ENCODE measurements at regions not wholly inside any gene's neighbourhood (a gene's known extent, or its start where the extent isn't known, plus 50 kb on each side); places are given as distances from the start of the nearest gene placed in this dataset.
"Not testable (repeated sequence)": the region's sequence is repeated elsewhere in the genome, so short reads cannot be mapped to it uniquely, and the experiment has no call there.

DNA sequence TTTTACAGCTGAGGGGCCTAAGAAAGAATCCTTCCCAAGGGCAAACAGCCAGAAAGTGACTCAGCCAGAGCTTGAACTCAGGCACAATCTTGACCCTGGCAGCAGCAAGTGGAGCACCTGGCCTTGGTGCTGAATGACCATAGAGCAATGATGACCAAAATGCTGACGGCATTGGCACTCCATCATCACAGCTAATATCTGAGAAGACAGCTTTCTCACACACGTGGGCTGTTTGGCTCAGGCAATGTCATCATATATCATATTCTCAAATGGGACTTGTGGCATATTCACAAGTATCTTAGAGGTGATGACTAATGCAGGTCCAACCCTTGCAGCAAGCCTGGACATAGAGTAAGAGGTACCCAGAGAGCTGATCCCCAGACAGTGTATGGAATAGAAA lies 443.9 kb upstream of the MYT1L start:
- H3K9me3 ChIP-seq, result no peaks in the 10 kb centered on the region
- DNase-seq, result no peak
- H3K27ac ChIP-seq, result no peak overlapping the region
- no peaks in the 10 kb centered on the region for H3K36me3 ChIP-seq
- H3K4me1 ChIP-seq, result peaks cover 0 to 17% (median 17%) of the 10 kb centered on the region in 4 donors
- intact Hi-C loops (cut with DNase I), result no loop called here
- no peak overlapping the region for H3K4me3 ChIP-seq
- no peaks in the 10 kb centered on the region for H3K27me3 ChIP-seq
- 57 to 64% methylated on average over 2 of the region's 2 CpGs for WGBS, 2 donors
- no peak for TF ChIP-seq POLR2A (IDR thresholded peaks at IDR 0.05)
- no peak for TF ChIP-seq POLR2AphosphoS5 (IDR thresholded peaks at IDR 0.05)
- TF ChIP-seq, protein P1, sequence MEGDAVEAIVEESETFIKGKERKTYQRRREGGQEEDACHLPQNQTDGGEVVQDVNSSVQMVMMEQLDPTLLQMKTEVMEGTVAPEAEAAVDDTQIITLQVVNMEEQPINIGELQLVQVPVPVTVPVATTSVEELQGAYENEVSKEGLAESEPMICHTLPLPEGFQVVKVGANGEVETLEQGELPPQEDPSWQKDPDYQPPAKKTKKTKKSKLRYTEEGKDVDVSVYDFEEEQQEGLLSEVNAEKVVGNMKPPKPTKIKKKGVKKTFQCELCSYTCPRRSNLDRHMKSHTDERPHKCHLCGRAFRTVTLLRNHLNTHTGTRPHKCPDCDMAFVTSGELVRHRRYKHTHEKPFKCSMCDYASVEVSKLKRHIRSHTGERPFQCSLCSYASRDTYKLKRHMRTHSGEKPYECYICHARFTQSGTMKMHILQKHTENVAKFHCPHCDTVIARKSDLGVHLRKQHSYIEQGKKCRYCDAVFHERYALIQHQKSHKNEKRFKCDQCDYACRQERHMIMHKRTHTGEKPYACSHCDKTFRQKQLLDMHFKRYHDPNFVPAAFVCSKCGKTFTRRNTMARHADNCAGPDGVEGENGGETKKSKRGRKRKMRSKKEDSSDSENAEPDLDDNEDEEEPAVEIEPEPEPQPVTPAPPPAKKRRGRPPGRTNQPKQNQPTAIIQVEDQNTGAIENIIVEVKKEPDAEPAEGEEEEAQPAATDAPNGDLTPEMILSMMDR (IDR thresholded peaks at IDR 0.05), result no peak
- TF ChIP-seq EP300 (IDR thresholded peaks at IDR 0.05), result no peak

DNA sequence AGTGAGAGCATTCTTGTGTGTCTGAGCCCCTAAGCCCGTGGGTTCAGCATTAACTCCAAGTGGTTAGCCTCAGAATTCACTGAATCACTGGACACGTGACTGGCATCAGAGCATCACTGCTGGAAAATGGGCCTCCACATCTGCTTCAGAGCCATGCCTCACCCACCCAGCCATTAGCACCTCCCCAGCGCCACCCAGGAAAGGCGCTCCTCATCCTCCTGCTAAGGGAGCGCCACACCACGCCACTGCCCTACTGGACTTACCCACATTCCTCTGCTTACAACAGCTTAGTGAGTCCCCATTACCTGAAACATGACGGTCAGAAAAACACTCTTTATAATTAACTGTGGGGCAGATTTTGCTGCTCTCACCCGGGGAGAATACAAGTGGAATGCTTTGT lies 442.6 kb upstream of the MYT1L start:
- no peaks in the 10 kb centered on the region for H3K36me3 ChIP-seq
- TF ChIP-seq, protein P1 (IDR thresholded peaks at IDR 0.05), result no peak
- TF ChIP-seq POLR2A (IDR thresholded peaks at IDR 0.05) (no peak), POLR2AphosphoS5 (IDR thresholded peaks at IDR 0.05) (no peak), EP300 (IDR thresholded peaks at IDR 0.05) (no peak)
- H3K4me3 ChIP-seq, result no peak overlapping the region
- H3K4me1 ChIP-seq, result peaks cover 0 to 27% (median 27%) of the 10 kb centered on the region in 4 donors
- no peaks in the 10 kb centered on the region for H3K27me3 ChIP-seq
- DNase-seq, result no peak
- intact Hi-C loops (cut with DNase I), result no loop called here
- H3K27ac ChIP-seq, result no peak overlapping the region
- H3K9me3 ChIP-seq, result no peaks in the 10 kb centered on the region
- WGBS, 2 donors, result 82 to 92% methylated on average over 8 of the region's 8 CpGs

DNA sequence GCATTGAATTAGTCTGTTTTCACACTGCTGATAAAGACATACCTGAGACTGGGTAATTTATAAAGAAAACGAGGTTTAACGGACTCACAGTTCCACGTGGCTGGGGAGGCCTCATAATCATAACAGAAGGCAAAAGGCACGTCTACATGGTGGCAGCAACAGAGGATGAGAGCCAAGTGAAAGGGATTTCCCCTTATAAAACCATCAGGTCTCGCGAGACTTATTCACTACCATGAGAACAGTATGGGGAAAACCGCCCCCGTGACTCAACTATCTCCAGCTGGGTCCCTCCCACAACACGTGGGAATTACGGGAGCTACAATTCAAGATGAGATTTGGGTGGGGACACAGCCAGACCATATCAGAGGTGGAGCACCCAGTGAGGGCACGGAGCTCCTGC lies 442.0 kb upstream of the MYT1L start:
- DNase-seq; H3K9me3 ChIP-seq; intact Hi-C loops (cut with DNase I); H3K4me3 ChIP-seq; H3K36me3 ChIP-seq; H3K27me3 ChIP-seq; H3K27ac ChIP-seq: not testable (repeated sequence)
- H3K4me1 ChIP-seq, result peaks cover 0 to 27% (median 27%) of the 10 kb centered on the region in 4 donors
- 80 to 81% methylated on average over 11 of the region's 11 CpGs for WGBS, 2 donors

DNA sequence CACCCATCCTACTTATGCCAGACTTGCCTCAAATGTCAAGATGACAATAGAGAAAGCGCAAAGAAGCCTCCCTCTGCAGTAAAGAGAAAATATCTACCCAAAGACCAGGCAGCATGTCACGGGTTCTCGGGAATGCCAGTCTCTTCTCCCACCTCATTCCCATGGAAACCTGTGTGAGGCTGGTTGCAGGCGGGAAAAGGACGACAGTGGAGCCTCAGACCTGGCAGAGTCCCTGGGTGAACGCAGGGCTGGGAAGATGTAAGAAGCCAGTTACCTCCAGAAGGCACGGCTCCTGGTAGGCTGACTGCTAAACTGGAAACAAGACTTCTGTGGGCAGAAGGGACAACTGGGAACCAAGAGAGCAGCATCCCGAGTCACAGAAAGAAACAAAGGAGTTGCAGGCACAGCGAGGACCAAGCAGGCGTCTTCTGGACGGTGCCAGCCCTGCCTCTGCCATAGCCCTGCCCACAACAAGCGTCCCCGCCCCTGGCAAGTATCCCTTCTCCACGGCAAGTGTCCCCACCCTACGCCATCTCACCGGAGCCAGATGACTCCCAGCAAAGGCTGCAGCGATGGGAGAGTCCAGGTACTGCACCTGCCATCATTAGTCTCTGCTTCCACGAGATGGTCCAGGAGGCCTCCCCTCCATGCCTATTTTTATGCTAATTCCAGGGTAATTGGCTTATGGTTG lies 440.8 kb upstream of the MYT1L start:
- Histone ChIP-seq H3K36me3 (no peaks in the 10 kb centered on the region), H3K4me1 (peaks cover 0 to 27% (median 27%) of the 10 kb centered on the region in 4 donors), H3K9me3 (no peaks in the 10 kb centered on the region), H3K27ac (no peak overlapping the region), H3K4me3 (no peak overlapping the region), H3K27me3 (no peaks in the 10 kb centered on the region)
- DNase-seq, result no peak
- TF ChIP-seq POLR2A (IDR thresholded peaks at IDR 0.05), result no peak
- TF ChIP-seq, protein P1 (IDR thresholded peaks at IDR 0.05), result no peak
- TF ChIP-seq POLR2AphosphoS5 (IDR thresholded peaks at IDR 0.05), result no peak
- no peak for TF ChIP-seq EP300 (IDR thresholded peaks at IDR 0.05)
- WGBS, 2 donors, result 83% methylated on average over 18 of the region's 18 CpGs
- intact Hi-C loops (cut with DNase I), result no loop called here

DNA sequence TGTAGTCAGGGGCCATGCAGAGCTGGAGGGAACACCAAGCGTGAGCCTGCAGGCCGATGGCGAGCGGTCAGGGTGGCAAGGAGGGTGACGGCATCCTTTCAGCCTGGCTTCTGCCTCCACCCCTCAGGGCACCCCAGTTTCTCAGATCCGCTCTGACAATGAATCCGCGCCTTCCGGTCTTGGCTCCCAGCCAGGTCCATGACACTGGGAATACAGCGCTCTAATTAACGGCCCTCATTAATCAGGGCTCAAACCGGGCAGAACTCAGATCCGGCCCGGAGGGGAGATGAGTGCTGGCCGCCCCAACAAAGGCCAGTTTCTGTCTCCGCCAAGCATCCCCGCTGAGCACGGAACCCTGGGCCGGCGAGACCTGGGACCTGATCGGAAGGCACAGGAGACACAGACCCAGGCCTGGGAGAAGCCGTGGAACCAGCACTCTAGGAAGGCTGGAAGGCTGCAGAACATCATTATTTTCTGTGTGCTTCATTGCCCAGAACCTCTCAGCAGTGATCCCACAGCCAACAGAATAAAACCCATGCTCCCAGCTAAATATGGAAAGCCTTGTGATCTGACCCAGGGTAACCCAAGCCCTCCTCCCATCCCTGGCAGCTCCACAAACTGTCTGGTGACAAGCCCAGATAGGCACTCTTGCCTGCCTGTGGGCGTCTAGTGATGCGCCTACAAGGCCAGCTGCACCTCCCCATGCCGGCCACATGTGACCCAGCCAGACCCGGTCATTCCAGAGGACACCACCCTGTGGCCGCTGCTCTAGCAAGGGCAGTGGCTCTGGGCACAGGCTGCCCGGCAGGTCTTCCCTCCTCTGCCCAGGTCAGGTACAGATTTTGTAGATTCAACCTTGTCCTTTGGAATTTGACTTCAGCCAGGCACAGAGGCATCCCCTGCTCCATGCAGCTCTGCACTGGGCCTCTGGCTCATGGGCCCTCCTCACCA lies 438.7 kb upstream of the MYT1L start:
- Histone ChIP-seq H3K27me3 (no peaks in the 10 kb centered on the region), H3K9me3 (no peaks in the 10 kb centered on the region), H3K36me3 (no peaks in the 10 kb centered on the region), H3K4me3 (peak overlapping the region in 3 of 4 donors; percentile 15 to 25 (median 20)), H3K27ac (peak overlapping the region in 3 of 4 donors; percentile 76 to 82 (median 79)), H3K4me1 (peaks cover 0 to 20% (median 18%) of the 10 kb centered on the region in 4 donors)
- peak in 3 of 4 donors; percentile 43 to 71 (median 44) for TF ChIP-seq POLR2AphosphoS5 (IDR thresholded peaks at IDR 0.05)
- peak in 1 of 4 donors; percentile 58 for TF ChIP-seq EP300 (IDR thresholded peaks at IDR 0.05)
- TF ChIP-seq, protein P1 (IDR thresholded peaks at IDR 0.05), result peak in 2 of 4 experiments; percentile 25 to 35
- TF ChIP-seq POLR2A (IDR thresholded peaks at IDR 0.05), result no peak
- peak; percentile 86 for DNase-seq
- intact Hi-C loops (cut with DNase I), result no loop called here
- WGBS, 2 donors, result 83 to 90% methylated on average over 28 of the region's 28 CpGs

Data from sigmoid colon (tissue), 6 donors.